ENCODE measurements at regions not wholly inside any gene's neighbourhood (a gene's known extent, or its start where the extent isn't known, plus 50 kb on each side); places are given as distances from the start of the nearest gene placed in this dataset.

DNA sequence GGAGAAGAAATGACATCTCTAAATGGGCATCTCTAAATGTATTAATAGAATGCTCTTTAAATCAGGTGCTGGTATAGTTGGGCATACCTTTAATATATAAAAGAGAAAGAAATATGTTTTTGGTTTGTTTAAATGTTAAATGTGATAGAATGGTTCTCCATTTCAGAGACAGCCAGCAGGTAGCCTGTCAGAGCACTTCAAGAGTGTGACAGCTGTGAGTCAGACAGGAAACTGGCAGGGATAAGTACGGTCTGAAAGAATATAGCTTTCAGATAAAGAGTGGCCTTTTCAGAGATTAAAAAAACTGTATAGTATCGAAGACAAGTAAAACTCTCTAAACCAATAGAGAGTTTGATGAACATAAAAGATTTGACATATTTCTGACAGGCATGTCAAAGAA is 654.1 kb downstream of the IGSF11 start:
- no peak for DNase-seq

- DNase-seq, result no peak
Observed at GRCh38 chr3:118396491-118396890, 638.2 kb downstream of the IGSF11 start.

DNA sequence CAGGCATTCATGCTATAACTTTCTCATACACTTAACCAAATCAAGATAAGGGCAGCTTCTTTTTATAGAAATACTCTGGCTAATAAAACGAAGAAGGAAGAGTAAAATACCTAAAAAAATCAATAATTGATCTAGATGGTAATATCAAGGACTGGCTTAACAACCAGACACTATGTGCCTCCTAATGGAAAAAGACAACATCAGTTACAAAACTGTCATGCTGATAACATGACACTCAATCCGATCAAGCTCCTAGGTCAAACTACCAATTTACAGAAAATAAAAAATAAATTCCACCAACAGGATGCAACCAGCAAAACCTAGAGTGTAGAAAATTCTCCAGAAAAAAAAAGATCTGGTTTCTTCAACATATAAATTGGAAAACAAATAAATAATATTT is 634.6 kb downstream of the IGSF11 start:
- DNase-seq, result no peak

- DNase-seq, result no peak
Observed at GRCh38 chr3:118400886-118401285, 633.8 kb downstream of the IGSF11 start.

DNA sequence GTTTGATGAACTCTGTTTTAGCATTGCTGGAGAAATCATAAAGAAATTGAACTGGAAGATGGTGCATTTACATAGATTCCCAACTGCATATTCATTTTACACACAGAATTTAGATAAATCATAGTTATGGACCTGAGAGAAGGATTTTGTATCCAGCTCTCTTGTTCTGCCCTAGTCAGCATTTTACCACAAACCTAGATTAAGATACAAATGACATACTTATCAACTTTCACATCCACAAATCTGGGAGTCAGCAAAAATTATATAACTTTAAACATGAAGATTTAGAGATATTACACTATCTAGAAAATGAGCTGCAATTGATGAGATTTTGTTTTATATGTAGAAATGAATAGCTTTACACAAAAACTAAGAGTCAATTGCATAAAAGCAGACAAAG is 632.8 kb downstream of the IGSF11 start:
- DNase-seq, result no peak

- DNase-seq, result no peak
Observed at GRCh38 chr3:118402971-118403370, 631.7 kb downstream of the IGSF11 start.

DNA sequence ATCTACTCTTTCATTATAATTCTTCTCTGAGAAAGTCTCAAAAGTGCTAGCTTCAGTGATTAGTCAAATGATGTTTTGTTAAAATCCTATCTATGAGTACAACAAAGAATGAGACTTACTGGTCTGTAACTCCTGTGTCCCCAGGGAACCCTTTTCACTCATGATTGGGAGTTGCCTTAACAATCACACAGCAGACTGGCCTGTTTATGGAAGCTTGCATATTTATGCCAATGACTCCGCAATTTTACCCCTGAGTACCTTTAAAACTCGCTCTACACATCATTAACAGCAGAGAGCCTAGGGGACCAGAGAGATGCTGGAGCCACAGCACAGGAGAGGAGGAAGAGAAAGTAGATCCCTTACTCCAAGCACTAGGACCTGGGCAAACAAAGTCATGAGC is 628.1 kb downstream of the IGSF11 start:
- no peak for DNase-seq

DNA sequence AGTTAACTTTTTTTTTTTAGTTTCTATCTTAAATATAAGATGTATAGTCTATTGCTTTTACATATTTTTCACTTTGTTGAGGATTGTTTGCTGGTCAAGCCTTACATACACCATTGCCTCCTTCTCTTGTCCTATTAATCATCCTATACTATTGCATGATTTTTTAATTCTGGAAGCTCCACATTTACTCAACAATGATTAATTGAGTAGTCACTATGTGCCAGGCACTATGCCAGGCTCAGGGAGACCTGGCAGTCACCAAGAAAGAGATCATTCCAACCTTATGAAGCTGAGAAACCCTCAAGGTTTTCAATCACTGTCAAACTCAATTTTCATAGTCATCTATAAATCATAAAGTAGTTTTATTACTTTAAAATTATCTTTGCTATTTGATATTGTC is 626.2 kb downstream of the IGSF11 start:
- DNase-seq, result no peak

DNA sequence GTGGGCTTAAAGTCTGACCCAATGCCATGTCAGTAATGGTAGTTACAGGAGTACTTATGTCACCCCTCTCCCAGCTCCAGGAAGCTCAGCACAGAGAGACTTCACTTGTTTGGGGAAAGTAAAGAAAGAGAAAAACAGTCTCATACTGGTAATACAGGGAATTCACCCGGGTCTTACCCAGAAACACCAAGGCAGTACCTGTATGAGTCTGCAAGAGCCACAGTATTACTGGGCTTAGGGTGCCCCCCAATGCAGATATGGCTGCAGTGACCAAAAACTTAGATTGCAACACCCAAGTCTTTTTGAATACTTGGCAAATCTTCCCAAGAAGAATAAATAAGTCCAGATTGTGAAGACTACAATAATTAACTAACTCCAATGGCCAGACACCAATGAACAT is 622.1 kb downstream of the IGSF11 start:
- DNase-seq, result no peak

DNA sequence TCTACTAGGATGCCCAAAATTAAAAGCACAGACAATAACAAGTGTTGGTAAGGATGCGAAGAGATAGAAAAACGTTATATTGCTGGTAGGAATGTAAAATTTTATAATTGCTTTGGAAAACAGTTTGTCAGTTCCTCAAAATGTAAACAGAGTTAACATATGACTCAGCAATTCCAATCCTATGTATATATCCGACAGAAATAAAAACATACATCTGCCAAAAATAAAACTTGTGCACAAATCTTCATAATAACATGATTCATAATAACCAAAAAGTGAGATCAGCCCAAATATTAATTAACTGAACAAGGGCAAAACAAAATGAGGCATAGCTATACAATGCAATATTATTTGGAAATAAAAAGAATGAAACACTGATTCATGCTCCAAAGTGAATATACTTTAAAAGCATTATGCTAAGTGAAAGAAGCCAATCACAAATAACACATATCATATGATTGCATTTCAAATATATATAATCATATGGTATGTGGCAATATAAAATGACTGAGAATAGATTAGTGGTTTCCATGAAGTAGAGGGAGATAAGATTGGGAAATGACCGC is 609.3 kb downstream of the IGSF11 start:
- no peak for DNase-seq

DNA sequence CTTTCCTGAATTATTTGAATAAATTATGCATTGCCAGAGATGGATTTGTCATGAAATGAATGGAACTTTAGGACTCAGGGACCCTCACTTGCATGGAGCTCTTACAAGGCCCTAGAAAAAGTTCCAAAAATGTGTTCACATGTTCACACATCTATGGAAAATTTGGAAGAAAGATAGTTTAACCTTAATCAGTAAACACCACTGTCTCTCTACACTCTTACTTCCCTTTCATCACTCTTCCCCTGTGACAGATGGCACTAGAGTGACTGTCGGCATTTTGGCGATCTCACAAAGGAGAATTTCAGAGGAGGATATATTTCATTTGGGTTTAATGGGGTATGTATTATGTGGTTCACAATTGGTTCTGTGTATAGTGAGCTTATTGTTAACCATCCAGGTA is 600.8 kb downstream of the IGSF11 start:
- DNase-seq, result no peak

- no peak for DNase-seq
Observed at GRCh38 chr3:118435851-118436350, 598.7 kb downstream of the IGSF11 start.

- DNase-seq, result no peak
Observed at GRCh38 chr3:118436697-118437262, 597.9 kb downstream of the IGSF11 start.

- DNase-seq, result no peak
Observed at GRCh38 chr3:118445036-118445435, 589.6 kb downstream of the IGSF11 start.

DNA sequence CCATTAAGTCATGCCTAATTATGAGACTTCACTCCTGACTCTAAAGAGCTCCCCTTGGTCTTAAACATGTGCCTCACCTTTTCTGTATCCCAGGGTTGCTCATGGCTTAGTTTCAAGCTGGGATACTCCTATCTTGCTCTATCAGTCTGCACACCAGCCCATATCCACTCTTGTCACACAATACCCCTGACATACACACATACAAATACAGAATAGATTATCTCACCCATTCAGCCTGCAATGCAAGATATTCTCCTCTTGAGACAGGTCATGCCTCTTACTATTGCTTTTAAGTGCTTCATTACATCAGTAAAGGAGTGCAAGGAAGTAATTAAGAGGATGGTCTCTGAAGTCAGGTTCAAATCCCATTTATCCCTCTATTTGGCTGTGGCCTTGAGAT is 587.3 kb downstream of the IGSF11 start:
- DNase-seq, result no peak

DNA sequence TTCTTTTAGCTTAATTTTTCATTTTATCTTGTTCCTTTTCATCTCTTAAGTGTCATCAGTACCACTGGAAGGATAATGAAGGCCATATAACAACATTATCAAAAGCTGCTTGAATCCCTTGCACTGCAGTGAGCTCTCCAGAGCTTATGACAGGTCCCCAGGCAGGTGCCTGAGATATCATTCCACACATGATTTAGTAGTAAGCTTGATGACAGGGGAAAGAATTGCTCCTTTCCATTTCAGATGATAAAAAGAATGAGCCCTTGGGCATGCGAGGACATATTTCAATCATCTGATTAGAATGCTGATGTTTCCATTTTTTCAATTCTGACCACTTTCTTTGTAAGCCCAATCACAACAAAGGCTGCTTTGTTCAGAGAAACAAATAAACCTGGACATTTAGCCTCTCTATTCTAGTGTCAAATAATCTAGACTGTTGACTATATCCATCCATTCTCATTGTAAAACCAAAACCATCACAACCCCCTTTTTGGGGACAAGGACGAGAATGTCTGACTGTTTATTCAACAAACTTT is 567.8 kb downstream of the IGSF11 start:
- no peak for DNase-seq

DNA sequence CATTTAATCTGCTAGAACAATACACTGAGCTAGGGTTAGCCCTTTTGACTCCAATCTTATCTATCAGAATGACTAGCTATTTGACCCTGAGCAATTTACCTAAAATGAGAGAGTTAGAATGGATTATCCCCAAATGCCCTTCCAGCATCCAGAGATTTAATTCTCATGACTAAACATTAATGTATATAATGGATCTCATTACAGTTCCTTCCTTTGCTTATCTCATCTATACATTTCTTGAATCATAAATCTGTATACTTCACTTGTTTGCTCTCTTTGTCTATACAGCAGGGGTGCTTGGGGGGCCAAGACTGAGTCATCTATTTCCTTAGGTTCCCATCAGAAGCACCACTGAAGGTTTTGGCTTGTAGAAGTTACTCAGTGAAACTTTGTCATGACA is 565.8 kb downstream of the IGSF11 start:
- DNase-seq, result no peak

GRCh38 chr3:118472586-118472985 is 562.1 kb downstream of the IGSF11 start:
- DNase-seq, result no peak

- no peak for DNase-seq
Observed at GRCh38 chr3:118473343-118473742, 561.3 kb downstream of the IGSF11 start.

- no peak for DNase-seq
Observed at GRCh38 chr3:118476885-118477618, 557.6 kb downstream of the IGSF11 start.

DNA sequence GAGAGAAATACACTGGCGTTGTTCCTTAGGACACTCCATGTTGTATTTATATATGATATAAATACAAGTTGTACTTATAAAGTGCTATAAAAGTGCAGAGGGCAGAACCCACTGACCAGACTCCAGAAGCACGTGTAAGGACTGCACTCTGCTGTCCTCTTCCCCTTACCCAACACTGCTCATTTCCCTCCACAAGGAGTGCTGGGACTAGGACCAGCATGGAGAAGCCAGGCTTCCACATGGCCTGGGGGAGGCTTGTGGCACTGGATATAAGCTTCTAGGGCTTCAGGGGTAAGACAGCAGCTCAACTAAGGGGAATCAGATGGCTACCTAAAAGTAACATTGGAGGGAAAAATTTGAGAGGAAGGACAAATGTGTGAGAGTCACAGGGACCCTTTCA is 556.9 kb downstream of the IGSF11 start:
- no peak for DNase-seq

DNA sequence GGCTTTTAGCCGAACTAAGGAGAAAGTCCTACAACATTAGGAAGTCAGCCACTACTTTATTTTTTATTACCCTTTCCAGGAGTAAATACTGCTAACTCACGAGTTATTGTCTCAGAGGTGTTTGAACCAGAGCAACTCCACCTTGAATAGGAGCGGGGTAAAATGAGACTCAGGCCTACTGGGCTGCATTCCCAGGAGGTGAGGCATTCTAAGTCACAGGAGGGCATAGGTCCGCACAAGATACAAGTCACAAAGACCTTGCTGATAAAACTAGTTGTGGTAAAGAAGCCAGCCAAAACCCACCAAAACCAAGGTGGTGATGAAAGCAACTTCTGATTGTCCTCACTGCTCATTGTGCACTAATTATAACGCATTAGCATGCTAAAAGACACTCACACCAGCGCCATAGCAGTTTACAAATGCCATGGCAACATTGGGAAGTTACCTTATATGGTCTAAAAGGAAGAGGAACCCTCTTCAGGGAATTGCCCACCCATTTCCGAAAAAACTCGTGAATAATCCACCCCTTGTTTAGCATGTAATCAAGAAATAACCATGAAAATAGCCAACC is 555.9 kb downstream of the IGSF11 start:
- no peak for DNase-seq
